NCI-H2227 (cell line): ENCODE measurements at regions not wholly inside any gene's neighbourhood (a gene's known extent, or its start where the extent isn't known, plus 50 kb on each side); places are given as distances from the start of the nearest gene placed in this dataset.
"Not testable (repeated sequence)": the region's sequence is repeated elsewhere in the genome, so short reads cannot be mapped to it uniquely, and the experiment has no call there.

Source experiments
- DNase-seq: peaks from one replicate; lab custom pipeline; 2025; ENCODE audit not compliant: unreplicated experiment; lab: John Stamatoyannopoulos, UW

GRCh38 chr1:83406693-83407371, 592.1 kb downstream of the TTLL7 start:
- DNase-seq = not testable (repeated sequence)

- DNase-seq = not testable (repeated sequence)
These were observed 593.1 kb downstream of the TTLL7 start for GRCh38 chr1:83405789-83406188.

DNA sequence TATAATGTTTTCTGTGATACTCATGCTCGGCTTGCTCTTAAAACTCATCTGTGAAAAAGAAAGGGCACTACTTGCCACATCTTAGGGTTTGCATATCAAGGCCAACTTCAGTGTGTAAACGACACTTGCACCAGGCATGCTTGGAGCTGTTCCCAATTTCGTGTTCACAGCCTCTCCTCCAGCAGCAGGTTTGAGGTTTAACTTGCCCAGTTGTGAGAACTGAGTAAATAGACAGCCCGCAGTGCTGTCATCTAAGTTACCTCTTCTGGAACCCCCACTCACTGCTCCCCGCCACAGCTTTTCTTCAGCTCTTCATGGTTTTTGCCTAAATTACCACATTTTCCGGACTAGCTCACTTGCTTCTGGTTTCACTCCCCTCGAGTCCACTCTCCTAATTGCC, 595.4 kb downstream of the TTLL7 start:
- not testable (repeated sequence) for DNase-seq

GRCh38 chr1:83401146-83401545, 597.8 kb downstream of the TTLL7 start:
- not testable (repeated sequence) for DNase-seq

- DNase-seq = not testable (repeated sequence)
These were observed 598.8 kb downstream of the TTLL7 start for GRCh38 chr1:83400173-83400572.

- DNase-seq = not testable (repeated sequence)
These were observed 600.8 kb downstream of the TTLL7 start for GRCh38 chr1:83398125-83398524.

DNA sequence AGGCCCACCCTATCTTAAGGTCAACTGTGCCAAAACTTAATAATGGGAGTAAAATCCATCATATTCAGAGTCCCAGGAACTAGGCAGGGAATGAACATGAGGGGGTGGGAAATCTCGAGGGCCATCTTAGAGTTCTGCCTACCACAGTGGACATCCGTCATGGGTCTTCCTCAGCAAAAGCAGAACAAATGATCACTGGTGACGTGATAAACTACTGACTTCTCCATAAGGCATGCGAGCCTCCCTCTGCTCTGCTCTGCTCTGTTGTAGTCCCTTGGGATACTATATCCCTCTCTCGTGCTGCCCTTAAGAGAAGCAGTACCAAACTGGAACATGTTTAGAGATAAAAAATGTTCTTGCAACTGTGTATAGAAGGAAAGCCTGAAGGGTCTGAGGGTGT, 603.8 kb downstream of the TTLL7 start:
- DNase-seq = not testable (repeated sequence)

GRCh38 chr1:83386946-83387345, 612.0 kb downstream of the TTLL7 start:
- not testable (repeated sequence) for DNase-seq

DNA sequence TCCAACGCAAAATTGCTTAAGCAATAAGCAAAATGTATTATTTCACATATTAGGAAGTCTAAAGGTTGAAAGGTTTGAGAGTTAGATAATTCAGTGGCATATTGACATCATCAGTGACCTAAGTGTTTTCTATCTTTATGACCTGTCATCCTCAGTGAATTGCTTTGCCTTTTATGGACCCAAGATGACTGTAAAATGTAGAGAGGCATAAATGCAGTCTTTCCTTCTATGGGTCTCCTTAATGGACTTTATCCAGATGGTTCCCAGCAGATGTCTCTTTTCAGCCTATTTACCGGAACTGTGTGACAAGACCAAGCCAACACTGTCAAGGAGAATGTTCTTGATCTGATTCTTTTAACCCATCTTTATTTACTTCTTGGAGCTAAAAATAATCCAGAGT, 615.8 kb downstream of the TTLL7 start:
- DNase-seq = not testable (repeated sequence)

- not testable (repeated sequence) for DNase-seq
These were observed 625.9 kb downstream of the TTLL7 start for GRCh38 chr1:83373018-83373417.

- DNase-seq = not testable (repeated sequence)
These were observed 629.1 kb downstream of the TTLL7 start for GRCh38 chr1:83369853-83370252.

DNA sequence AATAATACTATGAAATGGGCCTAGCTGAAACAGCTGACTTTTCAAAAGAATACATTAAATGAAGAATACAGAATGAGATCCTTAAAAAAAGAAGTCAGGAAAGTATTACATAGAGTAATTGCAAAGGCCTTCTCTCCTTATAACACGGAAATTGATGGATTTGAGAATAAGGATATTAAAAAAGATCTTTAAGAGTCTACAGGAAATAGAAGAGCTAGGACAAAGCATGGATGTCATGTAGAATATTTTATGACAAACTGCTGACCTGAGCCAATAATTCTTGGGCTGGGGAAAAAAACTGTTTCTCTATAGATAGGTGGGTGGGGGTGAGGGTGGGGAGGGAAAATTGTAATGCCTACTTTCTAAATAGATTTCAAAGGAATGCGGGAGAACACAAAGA, 633.6 kb downstream of the TTLL7 start:
- DNase-seq = not testable (repeated sequence)

DNA sequence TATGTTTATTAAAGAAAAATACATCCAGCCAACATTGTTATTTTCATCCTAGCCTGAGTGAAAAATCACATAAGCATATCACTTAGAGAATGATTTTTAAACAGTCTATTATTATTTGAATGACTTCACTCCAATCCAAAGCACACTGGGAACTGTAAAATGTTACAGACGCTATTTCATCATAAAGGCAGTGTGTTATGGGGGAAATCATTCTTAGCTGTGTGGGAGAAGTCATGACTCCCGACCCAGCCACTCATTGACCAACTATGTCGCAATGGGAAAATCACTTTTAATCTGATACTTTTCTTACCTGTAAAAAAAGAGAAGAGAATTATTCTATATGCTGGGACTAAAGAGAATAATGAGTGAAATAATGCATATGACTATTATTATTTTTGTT, 653.6 kb downstream of the TTLL7 start:
- not testable (repeated sequence) for DNase-seq

DNA sequence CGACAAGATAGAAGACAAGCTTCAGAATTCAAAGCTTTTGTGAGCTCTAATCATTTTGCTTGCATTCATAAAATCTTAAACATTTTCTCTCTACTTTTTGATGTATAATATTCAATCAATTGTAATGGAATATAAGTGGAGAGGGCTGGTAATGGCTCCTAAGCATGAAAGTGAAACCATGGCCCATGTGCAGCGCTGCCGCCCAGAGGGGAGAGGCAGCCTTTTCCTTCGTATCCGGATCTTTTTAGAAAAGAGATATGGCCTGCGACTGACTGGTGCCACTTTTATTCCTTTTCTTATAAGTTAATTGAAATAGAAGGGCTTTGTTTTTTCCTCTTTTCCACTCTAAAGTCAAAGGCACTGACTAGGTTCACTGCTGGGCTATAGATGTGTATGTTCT, 655.2 kb downstream of the TTLL7 start:
- not testable (repeated sequence) for DNase-seq

DNA sequence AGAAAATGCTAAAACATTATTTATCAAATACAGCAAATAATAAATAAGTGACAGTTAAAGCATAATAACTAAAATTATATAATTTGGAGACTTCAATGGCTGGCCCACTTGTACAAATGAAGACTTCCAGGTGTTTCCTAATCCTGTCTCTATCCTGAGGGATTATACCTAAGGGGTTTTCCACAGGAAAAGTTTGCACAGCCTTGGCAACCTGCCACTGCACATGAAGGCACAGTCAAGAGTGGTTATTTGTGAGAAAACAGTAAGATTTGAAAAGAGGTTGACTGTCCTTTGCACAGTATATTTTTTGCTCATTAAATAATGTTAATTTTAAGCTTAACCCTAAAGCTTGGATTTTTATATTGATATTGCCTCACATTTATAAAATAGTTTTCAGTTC, 655.9 kb downstream of the TTLL7 start:
- DNase-seq = not testable (repeated sequence)

DNA sequence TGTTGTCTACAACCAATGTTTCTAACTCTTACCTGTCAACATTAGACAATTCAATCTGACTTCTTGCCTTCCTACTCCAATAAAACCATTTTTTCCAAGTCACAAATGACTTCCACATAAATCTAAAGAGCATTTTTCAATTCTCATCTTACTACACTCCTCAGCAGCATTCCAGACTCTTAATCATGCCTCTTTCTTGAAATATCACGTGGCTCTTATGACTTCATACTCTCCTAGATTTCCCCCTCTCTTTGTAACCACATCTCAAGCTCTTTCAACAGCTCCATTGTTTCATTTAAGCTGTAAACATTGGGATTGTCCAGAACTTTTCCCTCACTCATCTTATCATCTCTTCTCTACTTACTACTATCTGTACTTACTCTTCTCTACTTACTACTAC, 666.6 kb downstream of the TTLL7 start:
- DNase-seq = not testable (repeated sequence)

GRCh38 chr1:83318366-83318765, 680.6 kb downstream of the TTLL7 start:
- no peak for DNase-seq

DNA sequence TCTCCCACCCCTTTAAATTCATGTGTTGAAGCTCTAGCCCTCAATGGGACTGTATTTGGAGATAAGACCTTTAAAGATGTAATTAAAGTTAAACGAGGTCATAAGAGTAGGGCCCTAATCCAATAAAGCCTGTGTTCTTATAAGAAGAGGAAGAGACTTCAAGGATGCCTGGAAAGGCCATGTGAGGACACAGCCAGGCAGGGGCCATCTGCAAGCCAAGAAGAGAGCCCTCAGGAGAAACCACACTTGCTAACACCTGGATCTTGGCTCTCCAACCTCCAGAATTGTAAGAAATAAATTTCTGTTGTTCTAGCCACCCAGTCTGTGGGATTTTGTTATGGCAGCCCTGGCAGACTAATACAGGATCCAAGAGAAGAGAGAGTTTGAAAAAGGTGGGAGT, 683.5 kb downstream of the TTLL7 start:
- DNase-seq = not testable (repeated sequence)

- not testable (repeated sequence) for DNase-seq
These were observed 688.8 kb downstream of the TTLL7 start for GRCh38 chr1:83310161-83310560.

GRCh38 chr1:83309035-83309434, 689.9 kb downstream of the TTLL7 start:
- not testable (repeated sequence) for DNase-seq

- not testable (repeated sequence) for DNase-seq
These were observed 692.1 kb downstream of the TTLL7 start for GRCh38 chr1:83306811-83307210.

GRCh38 chr1:83295594-83295993, 703.3 kb downstream of the TTLL7 start:
- not testable (repeated sequence) for DNase-seq

DNA sequence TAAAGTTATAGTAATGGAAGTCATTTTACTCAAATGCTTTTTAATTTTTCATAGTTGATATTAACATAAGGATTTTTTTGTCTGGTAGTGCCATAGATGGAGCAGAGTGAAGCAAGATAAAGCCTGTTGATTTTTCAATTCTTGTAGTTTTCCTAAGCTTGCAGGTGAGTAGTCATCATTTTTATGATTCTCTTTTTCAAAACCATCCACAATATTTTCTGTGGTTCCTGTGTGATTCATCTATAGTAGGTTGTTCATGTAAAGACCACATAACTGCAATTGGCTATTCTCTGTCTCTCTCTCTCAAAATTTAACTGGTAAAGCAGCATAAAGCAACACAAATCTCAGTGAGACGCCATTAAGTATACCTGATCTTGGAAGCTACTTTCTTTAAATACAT, 711.5 kb downstream of the TTLL7 start:
- not testable (repeated sequence) for DNase-seq
